ENCODE measurements at regions not wholly inside any gene's neighbourhood (a gene's known extent, or its start where the extent isn't known, plus 50 kb on each side); places are given as distances from the start of the nearest gene placed in this dataset.

DNA sequence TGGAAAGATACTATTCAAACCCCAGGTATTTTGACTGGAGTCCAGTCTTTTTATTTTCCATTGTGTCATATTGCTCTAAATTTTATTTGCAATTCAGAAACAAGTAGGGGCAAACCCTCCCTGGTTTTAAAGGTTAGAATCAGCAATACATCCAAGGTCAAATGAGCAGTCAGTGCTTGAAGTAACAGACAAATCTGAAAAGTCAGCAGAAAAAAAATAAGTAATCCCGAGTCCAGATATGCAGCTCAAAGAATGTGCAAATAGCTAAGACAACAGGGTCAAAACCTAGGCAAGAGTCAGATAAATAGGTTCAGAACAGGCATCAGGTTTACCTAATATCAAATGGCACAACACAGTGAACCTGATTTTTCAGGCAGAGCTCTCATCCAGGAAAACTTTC lies 367.0 kb downstream of the STK39 start:
- H3K27me3 ChIP-seq (replicated peaks in 1 of 7), result no peaks in the 10 kb centered on the region
- H3K36me3 ChIP-seq, result no peaks in the 10 kb centered on the region
- H3K4me1 ChIP-seq, result no peaks in the 10 kb centered on the region
- intact Hi-C loops (cut with DNase I; ENCODE audit: low total_unique reads), result no loop called here
- no peak for DNase-seq
- no peaks in the 10 kb centered on the region for H3K9me3 ChIP-seq
- H3K27ac ChIP-seq, result no peak overlapping the region
- 57 to 79% (median 74%) methylated on average over 1 of the region's 1 CpG for WGBS, 5 donors
- no peak overlapping the region for H3K4me3 ChIP-seq
- TF ChIP-seq POLR2A (IDR thresholded peaks at IDR 0.05) (no peak), POLR2AphosphoS5 (IDR thresholded peaks at IDR 0.05) (no peak)
- TF ChIP-seq, protein P1, sequence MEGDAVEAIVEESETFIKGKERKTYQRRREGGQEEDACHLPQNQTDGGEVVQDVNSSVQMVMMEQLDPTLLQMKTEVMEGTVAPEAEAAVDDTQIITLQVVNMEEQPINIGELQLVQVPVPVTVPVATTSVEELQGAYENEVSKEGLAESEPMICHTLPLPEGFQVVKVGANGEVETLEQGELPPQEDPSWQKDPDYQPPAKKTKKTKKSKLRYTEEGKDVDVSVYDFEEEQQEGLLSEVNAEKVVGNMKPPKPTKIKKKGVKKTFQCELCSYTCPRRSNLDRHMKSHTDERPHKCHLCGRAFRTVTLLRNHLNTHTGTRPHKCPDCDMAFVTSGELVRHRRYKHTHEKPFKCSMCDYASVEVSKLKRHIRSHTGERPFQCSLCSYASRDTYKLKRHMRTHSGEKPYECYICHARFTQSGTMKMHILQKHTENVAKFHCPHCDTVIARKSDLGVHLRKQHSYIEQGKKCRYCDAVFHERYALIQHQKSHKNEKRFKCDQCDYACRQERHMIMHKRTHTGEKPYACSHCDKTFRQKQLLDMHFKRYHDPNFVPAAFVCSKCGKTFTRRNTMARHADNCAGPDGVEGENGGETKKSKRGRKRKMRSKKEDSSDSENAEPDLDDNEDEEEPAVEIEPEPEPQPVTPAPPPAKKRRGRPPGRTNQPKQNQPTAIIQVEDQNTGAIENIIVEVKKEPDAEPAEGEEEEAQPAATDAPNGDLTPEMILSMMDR (IDR thresholded peaks at IDR 0.05 in 8 of 11, conservative IDR thresholded peaks at IDR 0.05 in 3 of 11), result no peak

DNA sequence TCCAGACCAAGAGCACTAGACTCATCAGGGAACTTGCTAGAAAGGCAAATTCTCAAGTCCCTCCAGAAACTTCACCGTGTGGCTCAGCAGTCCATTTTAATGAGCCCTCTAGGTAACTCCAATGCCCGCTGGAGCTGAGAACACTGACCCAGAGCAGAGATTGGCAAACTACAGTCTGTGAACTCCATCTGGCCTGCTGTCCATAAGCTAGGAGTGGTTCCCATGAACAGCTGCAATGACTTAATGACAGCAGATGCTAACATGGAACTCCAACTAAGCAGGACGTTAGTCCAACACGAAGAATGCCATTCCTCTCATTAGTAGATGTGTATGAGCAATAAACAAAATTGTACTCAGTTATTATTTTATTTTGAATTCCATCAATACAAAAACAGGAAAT lies 371.9 kb downstream of the STK39 start:
- no peaks in the 10 kb centered on the region for H3K27me3 ChIP-seq (replicated peaks in 1 of 7)
- no peak overlapping the region for H3K27ac ChIP-seq
- intact Hi-C loops (cut with DNase I; ENCODE audit: low total_unique reads), result no loop called here
- H3K4me3 ChIP-seq, result no peak overlapping the region
- no peaks in the 10 kb centered on the region for H3K36me3 ChIP-seq
- TF ChIP-seq, protein P1 (IDR thresholded peaks at IDR 0.05 in 8 of 11, conservative IDR thresholded peaks at IDR 0.05 in 3 of 11), result no peak
- TF ChIP-seq POLR2A (IDR thresholded peaks at IDR 0.05) (no peak), POLR2AphosphoS5 (IDR thresholded peaks at IDR 0.05) (no peak)
- WGBS, 5 donors, result 92 to 97% (median 95%) methylated on average over 4 of the region's 4 CpGs
- DNase-seq, result no peak
- H3K4me1 ChIP-seq, result no peaks in the 10 kb centered on the region
- no peaks in the 10 kb centered on the region for H3K9me3 ChIP-seq

GRCh38 chr2:167874812-167875211 lies 372.6 kb downstream of the STK39 start:
- Histone ChIP-seq H3K4me1 (no peaks in the 10 kb centered on the region), H3K27me3 (replicated peaks in 1 of 7) (no peaks in the 10 kb centered on the region), H3K4me3 (no peak overlapping the region), H3K9me3 (no peaks in the 10 kb centered on the region), H3K27ac (no peak overlapping the region), H3K36me3 (no peaks in the 10 kb centered on the region)
- intact Hi-C loops (cut with DNase I; ENCODE audit: low total_unique reads), result no loop called here
- no peak for DNase-seq
- 90 to 96% (median 94%) methylated on average over 4 of the region's 4 CpGs for WGBS, 5 donors
- TF ChIP-seq, protein P1 (IDR thresholded peaks at IDR 0.05 in 8 of 11, conservative IDR thresholded peaks at IDR 0.05 in 3 of 11), result no peak
- TF ChIP-seq POLR2A (IDR thresholded peaks at IDR 0.05) (no peak), POLR2AphosphoS5 (IDR thresholded peaks at IDR 0.05) (no peak)

DNA sequence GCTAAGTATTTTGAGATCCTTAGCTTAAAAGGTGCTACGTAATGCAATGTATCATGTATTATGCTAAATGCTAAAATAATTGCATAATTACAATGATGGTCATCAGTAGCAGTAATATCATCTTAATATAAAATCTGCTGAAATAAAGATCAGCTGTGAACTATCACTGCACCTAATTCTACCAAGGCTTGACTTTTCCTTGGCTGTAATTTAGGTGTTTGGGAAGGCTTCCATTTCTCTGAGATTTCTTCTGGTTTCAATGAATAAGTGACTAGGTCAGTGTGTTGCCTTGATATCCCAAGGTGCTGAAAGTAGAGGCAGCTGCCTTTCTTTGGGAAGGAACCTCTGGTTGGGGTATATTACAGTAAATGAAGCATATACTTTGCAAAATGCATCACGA lies 376.1 kb downstream of the STK39 start:
- TF ChIP-seq, protein P1 (IDR thresholded peaks at IDR 0.05 in 8 of 11, conservative IDR thresholded peaks at IDR 0.05 in 3 of 11), result no peak
- no peak for TF ChIP-seq POLR2AphosphoS5 (IDR thresholded peaks at IDR 0.05)
- TF ChIP-seq POLR2A (IDR thresholded peaks at IDR 0.05), result no peak
- DNase-seq, result no peak
- Histone ChIP-seq H3K36me3 (no peaks in the 10 kb centered on the region), H3K4me1 (no peaks in the 10 kb centered on the region), H3K27ac (no peak overlapping the region), H3K9me3 (no peaks in the 10 kb centered on the region), H3K4me3 (no peak overlapping the region), H3K27me3 (replicated peaks in 1 of 7) (no peaks in the 10 kb centered on the region)
- intact Hi-C loops (cut with DNase I; ENCODE audit: low total_unique reads), result no loop called here
- 93 to 99% (median 97%) methylated on average over 2 of the region's 2 CpGs for WGBS, 5 donors
